Suprapubic skin (tissue), 4 donors: ENCODE measurements at regions not wholly inside any gene's neighbourhood (a gene's known extent, or its start where the extent isn't known, plus 50 kb on each side); places are given as distances from the start of the nearest gene placed in this dataset.
"Not testable (repeated sequence)": the region's sequence is repeated elsewhere in the genome, so short reads cannot be mapped to it uniquely, and the experiment has no call there.

Source experiments
- DNase-seq, 2 donors: peaks; one replicate each; pipeline ENCODE4 v3.0.0-alpha.2; 2019; ENCODE audit warnings: low spot score in 2 of 2
- H3K27ac ChIP-seq: fragments of 200-600 bp; sonication (generic); one replicate; pipeline ENCODE4 v1.5.1; 2019
- H3K27me3 ChIP-seq: fragments of 200-600 bp; sonication (generic); one replicate; pipeline ENCODE4 v1.5.1; 2019
- H3K36me3 ChIP-seq: fragments of 200-600 bp; sonication (generic); one replicate; pipeline ENCODE4 v1.5.1; 2019
- H3K4me1 ChIP-seq: fragments of 200-600 bp; sonication (generic); one replicate; pipeline ENCODE4 v1.5.1; 2019
- H3K4me3 ChIP-seq: fragments of 200-600 bp; sonication (generic); one replicate; pipeline ENCODE4 v1.5.1; 2019; ENCODE audit warnings: mild to moderate bottlenecking
- H3K9me3 ChIP-seq: fragments of 200-600 bp; sonication (generic); one replicate; pipeline ENCODE4 v1.5.1; 2019
- EP300 ChIP-seq: sonication (generic); formaldehyde crosslinking; IDR thresholded peaks from one replicate; pipeline ENCODE4 v1.6.1; 2017; ENCODE audit warnings: antibody characterized with exemption
- POLR2A ChIP-seq, 2 donors: fragments of 450-650 bp; IDR thresholded peaks; one replicate each; pipeline ENCODE4 v1.6.1; 2017; ENCODE audit warnings: antibody characterized with exemption in 2 of 2, mild to moderate bottlenecking in 2 of 2, moderate library complexity in 2 of 2
- POLR2AphosphoS5 ChIP-seq, 3 donors: sonication (generic); formaldehyde crosslinking; IDR thresholded peaks; one replicate each; pipeline ENCODE4 v1.6.1; 2017; ENCODE audit warnings: antibody characterized with exemption in 3 of 3
- WGBS: methylation state at CpG from one replicate; pipeline ENCODE4 v1.1.5; 2018; 5-methylcytosine and 5-hydroxymethylcytosine counted together
- TF ChIP-seq, protein P1 (sequence below), 2 donors: fragments of 200-600 bp in 1 of 2; fragments of 450-650 bp in 1 of 2; sonication (generic) in 1 of 2; IDR thresholded peaks; one replicate each; pipeline ENCODE4 v1.5.1; 2016 to 2019; ENCODE audit warnings: antibody characterized with exemption in 2 of 2, mild to moderate bottlenecking in 1 of 2, moderate library complexity in 1 of 2

GRCh38 chr12:93007544-93007943 is 78.4 kb upstream of the EEA1 start:
- TF ChIP-seq POLR2A (IDR thresholded peaks at IDR 0.05): no peak
- TF ChIP-seq, protein P1, sequence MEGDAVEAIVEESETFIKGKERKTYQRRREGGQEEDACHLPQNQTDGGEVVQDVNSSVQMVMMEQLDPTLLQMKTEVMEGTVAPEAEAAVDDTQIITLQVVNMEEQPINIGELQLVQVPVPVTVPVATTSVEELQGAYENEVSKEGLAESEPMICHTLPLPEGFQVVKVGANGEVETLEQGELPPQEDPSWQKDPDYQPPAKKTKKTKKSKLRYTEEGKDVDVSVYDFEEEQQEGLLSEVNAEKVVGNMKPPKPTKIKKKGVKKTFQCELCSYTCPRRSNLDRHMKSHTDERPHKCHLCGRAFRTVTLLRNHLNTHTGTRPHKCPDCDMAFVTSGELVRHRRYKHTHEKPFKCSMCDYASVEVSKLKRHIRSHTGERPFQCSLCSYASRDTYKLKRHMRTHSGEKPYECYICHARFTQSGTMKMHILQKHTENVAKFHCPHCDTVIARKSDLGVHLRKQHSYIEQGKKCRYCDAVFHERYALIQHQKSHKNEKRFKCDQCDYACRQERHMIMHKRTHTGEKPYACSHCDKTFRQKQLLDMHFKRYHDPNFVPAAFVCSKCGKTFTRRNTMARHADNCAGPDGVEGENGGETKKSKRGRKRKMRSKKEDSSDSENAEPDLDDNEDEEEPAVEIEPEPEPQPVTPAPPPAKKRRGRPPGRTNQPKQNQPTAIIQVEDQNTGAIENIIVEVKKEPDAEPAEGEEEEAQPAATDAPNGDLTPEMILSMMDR (IDR thresholded peaks at IDR 0.05): no peak
- no peak for TF ChIP-seq EP300
- no peak for TF ChIP-seq POLR2AphosphoS5 (IDR thresholded peaks at IDR 0.05)
- WGBS: 63% methylated on average over 4 of the region's 4 CpGs
- no peaks in the 10 kb centered on the region for H3K9me3 ChIP-seq
- H3K27ac ChIP-seq: no peak overlapping the region
- no peaks in the 10 kb centered on the region for H3K27me3 ChIP-seq
- no peak for DNase-seq
- H3K4me3 ChIP-seq: no peak overlapping the region
- H3K36me3 ChIP-seq: no peaks in the 10 kb centered on the region
- peaks cover 12% of the 10 kb centered on the region for H3K4me1 ChIP-seq

GRCh38 chr12:93008044-93008778 is 79.1 kb upstream of the EEA1 start:
- H3K9me3 ChIP-seq: no peaks in the 10 kb centered on the region
- H3K4me1 ChIP-seq: peaks cover 5% of the 10 kb centered on the region
- TF ChIP-seq, protein P1 (IDR thresholded peaks at IDR 0.05): no peak
- no peak for TF ChIP-seq EP300
- no peak for TF ChIP-seq POLR2AphosphoS5 (IDR thresholded peaks at IDR 0.05)
- TF ChIP-seq POLR2A (IDR thresholded peaks at IDR 0.05): no peak
- no peaks in the 10 kb centered on the region for H3K27me3 ChIP-seq
- H3K4me3 ChIP-seq: no peak overlapping the region
- no peaks in the 10 kb centered on the region for H3K36me3 ChIP-seq
- no peak for DNase-seq
- no peak overlapping the region for H3K27ac ChIP-seq
- 86% methylated on average over 3 of the region's 3 CpGs for WGBS

GRCh38 chr12:93008880-93009279 is 79.8 kb upstream of the EEA1 start:
- not testable (repeated sequence) for H3K9me3 ChIP-seq, H3K27me3 ChIP-seq, H3K4me3 ChIP-seq, DNase-seq, H3K36me3 ChIP-seq, H3K4me1 ChIP-seq, H3K27ac ChIP-seq
- WGBS: 89% methylated on average over 7 of the region's 7 CpGs

DNA sequence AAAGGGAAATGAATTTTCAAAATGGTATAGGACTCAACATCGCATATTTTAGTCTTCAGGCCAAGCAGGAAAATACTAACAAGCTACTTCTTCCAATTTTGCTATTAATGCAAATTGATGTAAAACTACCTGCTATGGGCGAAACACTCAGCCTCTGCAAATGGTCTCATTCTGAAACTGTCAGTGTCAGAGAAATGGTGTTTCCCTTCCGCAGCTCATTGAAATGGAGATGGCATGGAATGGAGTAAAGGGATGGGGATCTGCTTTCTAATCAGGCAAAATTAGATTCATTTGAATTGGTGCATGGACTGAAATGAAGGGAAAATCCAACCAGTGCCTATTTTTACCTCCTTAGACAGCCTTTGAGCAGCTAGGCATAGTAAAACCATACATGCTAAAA is 80.4 kb upstream of the EEA1 start:
- H3K36me3 ChIP-seq: no peaks in the 10 kb centered on the region
- TF ChIP-seq, protein P1 (IDR thresholded peaks at IDR 0.05): no peak
- no peak for TF ChIP-seq EP300
- no peak for TF ChIP-seq POLR2A (IDR thresholded peaks at IDR 0.05)
- no peak for TF ChIP-seq POLR2AphosphoS5 (IDR thresholded peaks at IDR 0.05)
- no peak overlapping the region for H3K4me3 ChIP-seq
- no peaks in the 10 kb centered on the region for H3K4me1 ChIP-seq
- no peak for DNase-seq
- H3K27me3 ChIP-seq: no peaks in the 10 kb centered on the region
- no peak overlapping the region for H3K27ac ChIP-seq
- WGBS: 90% methylated on average over 3 of the region's 3 CpGs
- no peaks in the 10 kb centered on the region for H3K9me3 ChIP-seq

DNA sequence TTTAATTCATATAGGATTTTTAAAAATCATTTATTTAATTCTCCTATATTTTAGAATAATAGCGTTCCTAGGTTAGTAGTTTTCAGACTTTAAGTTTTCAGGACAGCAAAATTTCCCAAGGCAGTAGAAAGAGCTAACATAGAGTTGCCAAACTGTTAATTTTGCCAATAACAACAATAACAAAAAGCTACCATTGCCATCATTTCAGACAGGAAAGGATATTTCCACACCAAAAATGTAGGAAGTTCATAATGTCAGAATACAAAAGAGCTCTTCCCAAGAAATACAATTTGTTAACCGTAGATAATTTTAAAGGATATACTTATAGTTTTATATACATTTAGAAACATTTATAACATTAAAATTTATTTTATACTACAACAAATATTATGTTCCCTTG is 81.4 kb upstream of the EEA1 start:
- 81% methylated on average over 2 of the region's 2 CpGs for WGBS
- Histone ChIP-seq H3K36me3 (no peaks in the 10 kb centered on the region), H3K27me3 (no peaks in the 10 kb centered on the region), H3K4me1 (no peaks in the 10 kb centered on the region), H3K27ac (no peak overlapping the region), H3K4me3 (no peak overlapping the region), H3K9me3 (no peaks in the 10 kb centered on the region)
- TF ChIP-seq POLR2A (IDR thresholded peaks at IDR 0.05): no peak
- TF ChIP-seq, protein P1 (IDR thresholded peaks at IDR 0.05): no peak
- TF ChIP-seq POLR2AphosphoS5 (IDR thresholded peaks at IDR 0.05): no peak
- TF ChIP-seq EP300: no peak
- no peak for DNase-seq

GRCh38 chr12:93011100-93011499 is 82.0 kb upstream of the EEA1 start:
- Histone ChIP-seq H3K4me3 (no peak overlapping the region), H3K9me3 (no peaks in the 10 kb centered on the region), H3K27me3 (no peaks in the 10 kb centered on the region), H3K36me3 (no peaks in the 10 kb centered on the region), H3K4me1 (no peaks in the 10 kb centered on the region), H3K27ac (no peak overlapping the region)
- DNase-seq: no peak
- WGBS: 97% methylated on average over 10 of the region's 10 CpGs
- TF ChIP-seq POLR2AphosphoS5 (IDR thresholded peaks at IDR 0.05): no peak
- no peak for TF ChIP-seq EP300
- TF ChIP-seq, protein P1 (IDR thresholded peaks at IDR 0.05): no peak
- TF ChIP-seq POLR2A (IDR thresholded peaks at IDR 0.05): no peak
